OCI-LY3 (cell line): ENCODE measurements at regions not wholly inside any gene's neighbourhood (a gene's known extent, or its start where the extent isn't known, plus 50 kb on each side); places are given as distances from the start of the nearest gene placed in this dataset.

ENCODE experiments used
- EZH2phosphoT487 ChIP-seq: fragments of 200-600 bp; shearing (Covaris generic); IDR thresholded peaks from 2 replicates; pipeline ENCODE4 v1.6.1; 2018; ENCODE audit warnings: antibody characterized with exemption, mixed run types, low read depth
- TF ChIP-seq, protein P1 (sequence below): fragments of 200-600, 300-600 bp; sonication (generic); IDR thresholded peaks from 2 replicates; pipeline ENCODE4 v1.5.1; 2014; ENCODE audit warnings: antibody characterized with exemption, low read length, low read depth

DNA sequence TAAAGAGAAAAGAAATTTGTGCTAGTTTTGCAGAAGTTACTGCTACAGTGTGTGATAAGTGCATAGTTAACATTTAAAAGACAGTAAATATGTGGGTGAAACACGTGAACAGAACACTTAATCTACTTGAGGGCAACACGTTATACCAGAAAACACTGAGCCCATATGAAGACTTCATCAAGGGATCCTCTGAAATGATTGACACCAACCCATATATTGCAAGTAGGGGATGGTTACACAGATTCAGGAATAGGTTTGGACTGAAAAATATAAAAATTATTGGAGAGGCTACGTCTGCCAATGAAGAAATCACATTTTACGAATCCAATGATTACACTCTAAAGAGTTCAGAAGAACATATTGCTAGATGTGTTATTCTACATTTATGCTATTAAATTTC lies 185.6 kb downstream of the GPX5 start:
- TF ChIP-seq, protein P1, sequence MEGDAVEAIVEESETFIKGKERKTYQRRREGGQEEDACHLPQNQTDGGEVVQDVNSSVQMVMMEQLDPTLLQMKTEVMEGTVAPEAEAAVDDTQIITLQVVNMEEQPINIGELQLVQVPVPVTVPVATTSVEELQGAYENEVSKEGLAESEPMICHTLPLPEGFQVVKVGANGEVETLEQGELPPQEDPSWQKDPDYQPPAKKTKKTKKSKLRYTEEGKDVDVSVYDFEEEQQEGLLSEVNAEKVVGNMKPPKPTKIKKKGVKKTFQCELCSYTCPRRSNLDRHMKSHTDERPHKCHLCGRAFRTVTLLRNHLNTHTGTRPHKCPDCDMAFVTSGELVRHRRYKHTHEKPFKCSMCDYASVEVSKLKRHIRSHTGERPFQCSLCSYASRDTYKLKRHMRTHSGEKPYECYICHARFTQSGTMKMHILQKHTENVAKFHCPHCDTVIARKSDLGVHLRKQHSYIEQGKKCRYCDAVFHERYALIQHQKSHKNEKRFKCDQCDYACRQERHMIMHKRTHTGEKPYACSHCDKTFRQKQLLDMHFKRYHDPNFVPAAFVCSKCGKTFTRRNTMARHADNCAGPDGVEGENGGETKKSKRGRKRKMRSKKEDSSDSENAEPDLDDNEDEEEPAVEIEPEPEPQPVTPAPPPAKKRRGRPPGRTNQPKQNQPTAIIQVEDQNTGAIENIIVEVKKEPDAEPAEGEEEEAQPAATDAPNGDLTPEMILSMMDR, result no peak
- TF ChIP-seq EZH2phosphoT487, result no peak
